ENCODE measurements at regions not wholly inside any gene's neighbourhood (a gene's known extent, or its start where the extent isn't known, plus 50 kb on each side); places are given as distances from the start of the nearest gene placed in this dataset.

- TF ChIP-seq CTCF (IDR thresholded peaks at IDR 0.05; ENCODE audit: insufficient read depth, low read depth, low read length) (no peak), EZH2 (IDR thresholded peaks at IDR 0.05; ENCODE audit: insufficient read depth, low read length) (no peak)
Measured at GRCh38 chr14:31967669-31967975, 109.5 kb upstream of the ARHGAP5 start.
